KG1 (cell line): ENCODE measurements at regions not wholly inside any gene's neighbourhood (a gene's known extent, or its start where the extent isn't known, plus 50 kb on each side); places are given as distances from the start of the nearest gene placed in this dataset.

Experiments used
- DNase-seq: peaks from one replicate; lab custom pipeline; 2025; lab: John Stamatoyannopoulos, UW

DNA sequence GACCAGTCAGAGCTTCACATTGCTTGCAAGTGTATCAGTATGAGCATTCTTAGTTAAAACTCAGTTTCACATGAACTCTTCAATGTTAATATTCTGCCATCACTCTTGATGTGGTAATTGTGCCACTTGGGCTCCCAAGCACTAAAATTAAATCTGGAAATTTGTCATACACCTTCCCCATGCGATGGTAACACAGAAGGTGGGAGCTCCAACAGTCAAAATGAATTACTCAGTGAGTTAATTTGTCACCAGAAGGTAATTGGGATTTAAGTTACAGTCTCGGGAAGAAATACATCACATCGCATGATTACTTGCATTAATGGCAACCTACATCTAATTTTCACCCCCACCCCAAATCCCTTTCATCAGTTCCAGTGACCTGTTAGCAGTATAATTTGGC is 376.5 kb upstream of the DAB1 start:
- DNase-seq, result no peak

DNA sequence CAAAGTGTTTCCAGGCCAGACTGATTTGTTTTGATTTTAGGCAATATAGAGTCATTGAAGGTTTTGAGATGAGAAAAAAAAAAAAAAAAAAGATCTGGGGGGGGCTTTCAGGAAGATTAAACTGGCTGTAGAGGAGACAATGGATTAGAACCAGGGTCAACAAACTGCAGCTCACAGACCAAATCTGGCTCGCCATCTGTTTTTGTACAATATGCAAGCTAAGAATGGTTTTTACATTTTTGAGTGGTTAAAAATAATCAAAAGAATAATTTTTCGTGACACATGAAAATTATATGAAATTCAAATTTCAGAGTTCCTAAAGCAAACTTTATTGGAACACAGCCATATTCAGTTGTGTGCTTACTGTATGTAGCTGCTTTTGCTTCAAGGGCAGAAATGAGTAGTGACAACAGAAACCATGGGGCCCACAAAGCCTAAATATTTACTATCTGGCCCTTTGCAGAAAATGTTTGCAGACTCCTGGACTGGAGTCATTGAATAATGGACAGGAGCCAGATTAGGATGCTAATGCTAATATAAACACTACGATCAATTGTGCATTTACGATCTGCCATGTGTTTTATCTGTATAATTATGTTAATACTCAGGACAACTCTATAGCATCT is 375.7 kb upstream of the DAB1 start:
- DNase-seq, result no peak

DNA sequence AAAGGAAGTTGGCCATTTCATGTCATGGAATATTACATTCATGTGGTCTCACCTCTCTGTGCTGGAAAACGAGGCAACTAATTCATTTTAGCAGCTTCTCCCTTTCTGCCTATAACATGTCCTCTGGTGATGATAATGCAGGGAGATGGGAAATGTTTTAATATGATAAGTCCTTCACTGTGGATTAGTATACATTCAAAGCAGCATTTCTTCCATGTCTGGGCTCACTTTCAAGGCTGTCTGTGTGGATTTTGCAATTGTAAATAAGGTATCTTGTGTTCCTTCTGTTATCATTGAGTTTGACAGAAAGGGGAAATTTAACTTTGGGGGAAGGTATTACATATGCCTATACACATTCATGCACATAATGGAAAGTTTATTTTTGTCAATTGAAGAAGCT is 374.7 kb upstream of the DAB1 start:
- DNase-seq, result no peak

DNA sequence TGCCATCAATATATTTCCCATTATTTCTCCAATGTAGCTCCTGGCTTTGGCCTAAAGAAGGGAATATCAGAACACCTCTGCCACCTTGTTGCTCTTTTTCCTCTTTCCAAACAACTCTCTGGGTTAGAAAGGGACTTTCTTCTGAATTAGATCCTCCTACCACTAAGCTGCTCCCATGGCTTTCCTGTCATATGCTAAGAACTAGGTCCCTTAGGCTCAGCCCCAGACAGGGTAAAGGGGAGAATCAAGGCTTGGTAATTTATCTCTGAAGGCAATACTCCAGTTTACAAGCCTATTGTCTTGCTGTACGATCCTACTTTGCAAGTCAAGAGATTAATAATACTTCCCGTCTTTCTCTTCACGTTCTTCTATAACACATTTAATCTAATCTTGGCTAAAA is 373.2 kb upstream of the DAB1 start:
- no peak for DNase-seq

DNA sequence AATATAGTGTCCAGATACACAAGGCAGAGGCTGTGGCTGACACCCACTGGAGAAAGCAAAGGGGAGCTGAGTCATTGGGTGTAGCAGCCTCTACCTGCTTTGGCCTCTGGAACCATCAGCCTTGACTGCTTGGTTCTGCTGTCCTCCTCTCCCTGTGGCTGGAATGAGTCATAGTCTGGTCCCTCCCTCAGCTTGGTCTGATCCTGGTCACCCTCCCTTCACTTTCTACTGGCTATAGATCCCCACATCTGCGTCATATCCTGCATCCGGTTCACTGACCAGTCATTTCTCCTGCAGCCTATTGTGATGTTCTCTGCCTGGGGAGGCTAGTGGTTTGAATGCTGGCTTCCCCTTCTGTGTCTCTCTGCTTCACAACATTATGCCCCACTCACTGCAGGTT is 372.8 kb upstream of the DAB1 start:
- no peak for DNase-seq

DNA sequence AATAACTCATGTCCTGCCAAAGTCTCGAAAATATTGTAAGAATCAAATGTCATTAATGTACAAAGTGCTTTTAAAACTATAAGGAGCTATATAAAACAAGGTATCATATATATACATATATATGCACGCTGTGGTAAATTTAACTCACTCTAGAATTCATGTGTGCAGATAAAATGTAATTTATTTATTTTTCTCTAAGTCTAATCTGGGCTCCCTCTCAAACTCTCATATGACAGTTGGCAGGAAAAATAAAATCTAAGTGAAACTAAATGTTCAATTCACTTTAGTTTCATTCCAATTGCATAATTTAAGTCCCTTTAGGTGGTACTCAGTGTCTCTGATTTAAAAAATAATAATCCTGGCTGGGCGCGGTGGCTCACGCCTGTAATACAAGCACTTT is 372.0 kb upstream of the DAB1 start:
- no peak for DNase-seq

DNA sequence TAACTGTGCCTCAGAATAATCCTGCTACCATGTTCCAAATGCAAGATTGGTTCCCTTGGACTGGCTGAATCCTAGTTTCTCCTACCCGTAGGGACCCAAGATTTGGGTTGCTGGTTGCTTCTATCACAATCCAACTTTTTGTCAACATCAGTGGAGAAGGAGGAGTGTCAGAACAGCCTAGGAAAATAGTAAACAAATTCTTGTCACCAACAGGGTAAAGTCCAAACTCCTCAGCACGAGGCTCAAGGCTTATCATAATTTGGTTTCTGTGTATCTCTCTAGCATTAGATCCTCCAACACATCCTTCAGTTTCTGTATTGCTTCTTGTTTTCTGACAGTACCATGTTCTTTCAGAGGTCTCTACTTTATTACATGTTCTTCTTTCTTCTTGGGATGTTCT is 370.2 kb upstream of the DAB1 start:
- no peak for DNase-seq

DNA sequence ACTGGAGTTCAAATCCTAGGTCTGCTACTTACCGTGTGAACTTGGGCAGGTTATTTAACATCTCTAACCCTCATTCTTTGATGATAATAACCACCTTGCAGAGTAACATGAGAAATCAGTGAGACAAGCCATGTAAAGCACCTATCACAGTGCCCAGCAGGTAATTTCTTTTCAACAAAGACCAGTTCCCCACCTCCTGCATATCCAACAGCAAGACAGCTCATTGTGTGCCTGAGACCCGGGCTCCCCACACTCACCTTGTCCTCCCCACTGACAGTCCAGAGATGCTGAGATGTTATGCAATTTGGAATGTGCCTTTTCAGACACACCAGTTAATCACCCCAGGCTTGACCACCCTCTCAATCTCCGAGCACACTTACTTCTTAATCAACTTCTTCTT is 367.6 kb upstream of the DAB1 start:
- DNase-seq, result no peak

DNA sequence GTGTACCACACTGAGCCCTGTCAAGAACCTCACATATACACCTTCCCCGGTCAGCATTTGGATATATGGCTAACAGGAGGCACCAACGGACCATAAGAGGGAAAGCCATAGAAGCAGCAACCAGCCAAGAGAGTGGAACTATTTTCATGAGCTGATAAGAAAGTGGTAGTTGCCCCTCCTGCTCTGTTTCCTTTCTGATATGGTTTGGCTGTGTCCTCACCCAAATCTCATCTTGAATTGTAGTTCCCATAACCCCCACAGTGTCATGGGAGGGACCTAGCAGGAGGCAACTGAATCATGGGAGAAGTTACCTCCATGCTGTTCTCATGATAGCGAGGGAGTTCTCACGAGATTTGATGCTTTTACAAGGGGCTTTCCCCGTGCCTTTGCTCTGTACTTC is 366.1 kb upstream of the DAB1 start:
- no peak for DNase-seq

DNA sequence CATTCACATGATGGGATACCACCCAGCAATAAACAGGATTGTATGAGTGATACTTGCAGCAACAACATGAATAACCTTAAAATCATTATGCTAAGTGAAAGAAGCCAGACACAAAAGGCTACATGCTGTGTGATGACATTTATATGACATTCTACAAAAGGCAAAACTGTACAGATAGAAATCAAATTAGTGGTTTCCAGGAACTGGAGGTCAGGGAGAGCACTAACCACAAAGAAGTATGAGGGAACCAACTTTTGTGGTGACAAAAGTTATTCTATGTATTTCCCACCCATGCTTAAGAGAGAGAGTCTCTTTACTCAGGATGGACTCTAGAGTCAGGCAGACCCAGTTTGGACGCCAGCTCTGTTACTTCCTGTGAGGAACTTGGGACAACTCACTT is 364.5 kb upstream of the DAB1 start:
- no peak for DNase-seq

DNA sequence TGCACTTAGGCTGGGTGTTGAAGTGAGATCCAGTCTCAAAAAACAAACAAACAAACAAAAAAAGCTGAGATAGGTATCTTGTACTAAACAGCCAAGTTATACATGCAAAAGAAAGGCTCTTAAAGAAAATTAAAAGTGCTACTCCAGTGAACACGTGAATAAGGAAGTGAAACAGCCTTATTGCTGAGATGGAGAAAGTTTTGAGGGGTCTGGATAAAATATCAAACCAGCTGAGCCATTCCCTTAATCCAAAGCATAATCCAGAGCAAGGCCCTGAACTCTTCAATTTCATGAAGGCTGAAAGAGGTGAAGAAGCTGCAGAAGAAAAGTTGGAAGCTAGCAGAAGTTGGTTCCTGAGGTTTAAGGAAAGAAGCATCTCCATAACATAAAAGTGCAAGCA is 360.5 kb upstream of the DAB1 start:
- no peak for DNase-seq

DNA sequence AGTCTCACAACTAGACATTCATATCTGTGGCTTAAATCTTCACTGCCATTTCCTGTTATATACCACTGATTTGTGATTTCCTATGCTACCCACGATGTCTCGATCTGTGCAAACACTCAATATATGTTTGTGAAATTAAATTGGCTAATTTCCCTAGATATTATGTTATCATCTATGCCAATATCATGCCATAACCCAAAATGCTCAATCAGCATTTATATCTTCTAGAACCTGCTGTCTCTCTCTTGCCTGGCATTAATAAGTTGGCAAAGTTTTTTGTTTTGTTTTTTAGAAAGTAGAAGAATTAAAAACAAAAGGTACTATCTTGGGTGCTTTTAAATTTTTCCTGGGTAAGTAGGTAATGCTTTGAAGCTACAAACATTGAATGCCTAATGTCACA is 358.5 kb upstream of the DAB1 start:
- DNase-seq, result no peak

DNA sequence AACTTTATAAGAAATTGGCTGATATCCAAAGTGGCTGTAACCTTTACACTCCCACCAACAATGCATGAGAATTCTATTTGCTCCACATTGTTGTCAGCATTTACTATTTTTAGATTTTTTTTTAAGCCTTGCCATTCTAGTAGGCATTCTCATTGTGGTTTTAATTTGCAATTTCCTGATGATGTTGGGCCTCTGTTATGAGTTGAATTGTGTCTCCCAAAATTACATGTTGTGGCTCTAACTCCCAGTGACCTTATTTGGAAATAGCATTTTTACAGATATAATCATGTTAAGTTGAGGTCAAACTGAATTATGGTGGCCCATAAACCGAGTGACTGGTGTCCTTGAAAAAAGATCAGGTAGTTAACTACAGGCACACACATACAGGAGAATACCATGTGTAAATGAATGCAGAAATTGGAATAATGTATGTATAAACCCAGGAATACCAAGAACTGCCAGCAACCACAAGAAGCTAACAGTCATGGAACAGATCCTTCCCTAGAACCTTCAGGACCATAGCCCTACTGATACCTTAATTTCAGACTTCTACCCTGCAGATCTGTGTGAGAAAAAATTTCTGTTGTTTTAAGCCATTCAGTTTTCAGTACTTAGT is 348.8 kb upstream of the DAB1 start:
- DNase-seq, result no peak

DNA sequence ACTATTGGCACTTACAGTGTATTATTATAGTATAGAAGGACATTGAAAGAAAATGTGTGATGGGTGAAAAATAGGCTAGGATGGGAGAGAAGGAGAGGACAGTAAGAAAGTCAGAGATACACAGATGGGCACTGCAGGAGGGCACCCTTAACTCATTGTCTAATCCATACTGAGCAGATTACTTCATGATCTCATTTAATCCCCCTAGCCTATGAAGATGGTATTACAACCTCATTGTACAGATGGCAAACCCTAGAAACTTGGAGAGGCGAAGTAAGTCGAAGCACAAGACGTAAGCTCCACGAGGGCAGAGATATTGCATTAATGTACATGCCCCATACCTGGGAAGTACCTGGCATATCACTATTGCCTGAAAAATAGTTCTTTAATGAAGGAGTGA is 346.9 kb upstream of the DAB1 start:
- DNase-seq, result no peak

DNA sequence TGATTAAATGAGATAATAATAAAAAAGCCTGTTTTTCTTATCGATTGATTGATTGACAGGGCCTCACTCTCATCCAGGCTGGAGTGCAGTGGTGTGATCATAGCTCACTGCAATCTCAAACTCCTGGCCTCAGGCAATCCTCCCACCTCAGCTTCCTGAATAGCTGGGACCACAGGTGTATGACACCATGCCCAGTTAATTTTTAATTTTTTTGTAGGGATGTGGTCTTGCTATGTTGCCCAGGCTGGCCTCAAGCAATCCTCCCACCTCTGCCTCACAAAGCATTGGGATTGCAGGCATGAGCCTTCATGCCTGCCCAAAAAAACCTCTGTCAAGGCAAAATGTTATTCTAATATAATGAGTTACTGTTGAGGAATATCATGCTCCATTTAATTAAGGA is 346.4 kb upstream of the DAB1 start:
- no peak for DNase-seq

DNA sequence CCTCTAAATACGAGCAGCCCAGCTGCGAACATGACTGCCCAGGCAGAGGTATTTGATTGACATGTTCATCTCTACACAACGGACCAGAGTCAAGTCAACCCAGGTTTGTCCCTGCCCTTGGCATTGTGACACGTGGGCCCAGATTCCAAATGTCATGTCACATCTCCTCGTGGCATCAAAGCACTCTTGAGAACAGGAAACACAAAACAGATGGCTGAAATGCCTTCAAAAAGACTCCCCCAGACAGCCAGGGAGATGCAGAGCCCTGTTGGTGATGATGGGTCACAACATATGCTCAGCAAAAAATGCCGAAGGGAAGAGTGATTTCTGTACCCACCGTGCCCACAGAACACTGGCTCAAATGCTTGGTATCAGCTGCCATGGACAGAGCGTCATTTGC is 337.8 kb upstream of the DAB1 start:
- no peak for DNase-seq

DNA sequence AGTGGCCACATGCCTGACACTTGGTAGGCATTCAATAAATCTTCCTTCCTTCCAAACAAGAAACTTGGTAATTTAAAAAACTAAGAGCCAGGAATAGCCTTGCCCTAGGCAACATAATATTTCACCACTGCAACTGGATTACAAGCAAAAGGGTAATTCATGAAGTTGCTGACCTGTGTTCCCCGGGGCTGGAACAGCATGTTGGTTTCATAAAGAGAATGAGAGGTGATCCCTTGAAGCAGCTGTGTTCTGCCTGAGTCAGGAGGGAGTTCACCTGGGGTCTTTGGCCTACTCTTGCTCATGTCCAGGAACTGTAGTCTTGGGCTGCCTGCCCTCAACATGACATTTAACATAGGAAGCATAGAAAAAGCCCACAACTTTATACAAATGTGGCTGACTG is 329.0 kb upstream of the DAB1 start:
- no peak for DNase-seq

DNA sequence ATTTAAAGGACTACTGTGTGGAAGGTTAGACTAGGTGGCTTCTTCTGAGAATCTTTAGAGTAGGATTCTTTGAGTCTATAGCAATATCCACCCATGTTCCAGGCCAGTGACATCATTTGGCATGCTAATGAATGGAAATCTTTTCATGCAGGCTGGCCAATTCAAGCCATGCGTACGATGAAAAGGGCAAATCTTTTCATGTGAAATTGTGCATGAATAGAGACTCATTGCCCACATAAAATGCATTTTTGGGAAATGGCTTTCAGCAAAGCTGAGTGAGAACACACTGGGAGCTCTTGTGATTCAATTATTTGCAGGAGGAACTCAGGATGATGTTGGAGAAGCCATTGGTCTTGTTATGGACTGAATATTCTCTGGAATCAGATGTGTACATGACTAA is 324.9 kb upstream of the DAB1 start:
- no peak for DNase-seq

DNA sequence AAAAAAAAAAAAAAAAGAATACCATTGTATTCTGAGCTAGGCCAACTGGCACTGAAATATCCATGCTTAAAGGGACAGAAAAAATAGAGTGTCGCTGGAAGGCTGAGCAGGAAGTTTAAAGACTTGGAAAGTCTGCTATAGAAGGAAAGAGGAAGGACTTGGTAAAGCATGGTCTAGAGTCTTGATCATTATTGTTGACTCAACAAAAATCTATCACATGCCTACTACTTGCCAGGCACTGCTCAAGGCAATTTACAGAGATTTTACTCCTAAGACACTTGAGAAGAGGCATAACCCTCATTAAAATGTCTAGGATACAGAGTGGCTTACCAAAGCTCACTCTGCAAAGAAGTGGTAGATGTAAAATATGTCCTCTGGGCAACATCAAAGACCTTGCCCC is 324.0 kb upstream of the DAB1 start:
- no peak for DNase-seq

DNA sequence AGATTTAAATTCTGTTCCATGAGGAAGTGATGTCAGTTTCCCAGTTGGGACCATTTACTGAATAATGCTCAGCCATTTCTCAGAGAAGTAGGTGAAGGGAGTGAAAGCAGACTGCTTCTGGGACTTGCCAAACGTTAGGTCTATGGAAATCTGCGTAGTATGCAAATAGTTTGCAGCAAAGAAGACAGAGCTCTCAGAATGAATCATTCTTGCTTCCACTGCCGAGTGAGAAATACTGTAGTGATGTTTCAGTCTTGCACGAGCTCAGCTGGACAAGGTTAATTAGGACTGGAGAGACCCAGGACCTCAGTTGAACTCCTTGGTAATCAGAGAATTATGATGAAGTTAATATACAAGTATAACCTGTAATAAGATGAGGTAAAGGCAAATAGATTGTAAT is 317.7 kb upstream of the DAB1 start:
- DNase-seq, result no peak

DNA sequence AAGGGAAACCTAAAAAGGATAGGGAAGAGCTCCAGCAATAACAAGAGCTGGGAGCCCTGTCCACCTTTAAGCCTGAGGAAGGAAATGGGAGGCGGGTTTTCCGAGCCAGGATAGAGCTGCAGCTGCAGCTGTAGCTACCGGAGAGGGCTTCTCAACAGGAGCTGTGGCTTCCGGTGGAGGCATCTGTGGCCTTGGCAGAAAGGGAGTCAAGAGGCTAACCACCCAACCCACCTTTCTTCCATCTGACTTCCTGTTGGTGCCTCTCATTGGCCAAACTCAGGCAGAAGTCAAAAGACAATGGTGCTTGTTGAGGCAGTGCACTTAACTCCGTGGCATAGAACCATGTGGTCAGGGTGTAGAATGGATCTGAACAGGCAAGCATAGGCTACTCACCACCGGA is 313.1 kb upstream of the DAB1 start:
- no peak for DNase-seq

DNA sequence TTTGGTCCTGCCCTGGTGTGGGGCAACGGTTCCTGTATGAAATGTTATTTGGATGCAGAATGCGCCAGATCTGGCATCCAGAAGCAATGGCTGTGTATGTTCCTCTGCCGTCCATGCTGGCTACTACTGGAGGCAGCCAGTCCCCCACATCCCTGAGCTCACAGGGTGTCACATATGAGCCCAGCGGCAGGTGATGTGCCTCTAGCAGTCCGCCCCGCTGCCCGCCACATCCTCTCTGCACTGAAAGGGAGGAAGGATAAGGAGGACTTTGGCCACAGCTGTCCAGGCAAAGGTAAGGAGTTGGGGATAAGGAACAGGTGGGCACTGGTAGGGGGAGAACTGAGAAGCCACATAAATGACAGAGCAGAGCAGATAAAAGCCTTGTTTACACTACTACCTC is 305.3 kb upstream of the DAB1 start:
- DNase-seq, result no peak

DNA sequence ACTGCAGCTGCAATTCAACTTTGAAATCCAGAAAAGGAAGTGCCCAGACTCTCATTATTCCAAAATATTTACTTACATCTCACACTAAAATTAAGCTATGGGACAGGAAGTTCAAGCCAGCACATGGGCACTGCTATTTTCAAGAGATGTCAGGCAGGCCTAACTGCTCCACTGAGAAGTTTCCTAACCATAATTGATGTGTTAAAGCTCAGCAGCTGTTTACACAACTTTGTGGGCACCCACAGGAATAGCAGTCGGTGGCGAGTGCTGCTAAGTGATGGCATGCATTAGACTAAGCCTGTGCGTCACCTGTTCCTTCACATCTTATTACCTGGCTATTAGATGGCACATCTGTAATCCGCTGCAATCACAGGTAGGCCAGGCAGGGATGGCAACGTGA is 303.3 kb upstream of the DAB1 start:
- DNase-seq, result no peak

DNA sequence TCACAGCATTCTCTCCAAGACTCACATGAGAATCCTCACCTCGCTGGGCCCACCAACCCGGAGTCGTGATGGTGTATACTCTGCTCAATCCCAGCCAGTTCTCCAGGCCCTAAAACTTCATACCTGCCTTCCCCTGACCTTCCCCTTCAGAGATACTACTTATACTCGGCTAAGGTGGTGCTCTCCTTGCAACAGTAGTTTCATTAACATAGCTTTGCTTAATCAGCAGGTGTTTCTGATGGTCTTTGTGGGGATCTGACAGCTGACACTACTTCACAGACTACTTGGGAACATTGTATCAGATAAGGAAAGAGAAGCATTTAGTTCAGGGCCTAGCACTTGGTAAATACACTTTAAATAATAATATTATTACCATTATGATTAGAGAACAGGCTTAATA is 301.5 kb upstream of the DAB1 start:
- no peak for DNase-seq

DNA sequence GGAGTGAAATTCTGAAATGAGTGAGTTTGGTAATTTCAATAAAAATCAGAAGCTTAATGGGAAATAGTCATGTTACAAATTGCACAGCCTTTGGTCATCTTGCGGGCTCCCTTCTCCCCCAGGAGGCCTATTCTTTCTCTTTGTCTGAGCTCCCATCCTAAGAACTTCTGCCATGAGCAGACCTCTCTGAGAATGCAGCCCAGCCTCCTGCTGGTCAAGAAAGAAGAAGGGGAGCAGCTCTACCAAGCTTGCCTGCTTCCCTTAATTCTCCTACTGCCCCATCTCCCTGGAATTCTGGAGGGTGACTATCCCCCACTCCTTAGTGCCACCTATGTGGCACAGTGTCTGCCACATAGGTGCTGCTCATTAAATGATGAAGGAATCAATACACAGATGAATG is 300.7 kb upstream of the DAB1 start:
- DNase-seq, result no peak
